ENCODE measurements at regions not wholly inside any gene's neighbourhood (a gene's known extent, or its start where the extent isn't known, plus 50 kb on each side); places are given as distances from the start of the nearest gene placed in this dataset.

- no peak for DNase-seq
Measured at GRCh38 chr18:25705650-25706049, 353.7 kb upstream of the ZNF521 start.

- DNase-seq = no peak
Measured at GRCh38 chr18:25704494-25704893, 352.5 kb upstream of the ZNF521 start.

- no peak for DNase-seq
Measured at GRCh38 chr18:25704071-25704470, 352.1 kb upstream of the ZNF521 start.

- no peak for DNase-seq
Measured at GRCh38 chr18:25701821-25702220, 349.9 kb upstream of the ZNF521 start.

GRCh38 chr18:25686960-25687500 lies 335.1 kb upstream of the ZNF521 start:
- no peak for DNase-seq

GRCh38 chr18:25685088-25685487 lies 333.1 kb upstream of the ZNF521 start:
- no peak for DNase-seq

GRCh38 chr18:25679491-25679890 lies 327.5 kb upstream of the ZNF521 start:
- no peak for DNase-seq

GRCh38 chr18:25678221-25678620 lies 326.3 kb upstream of the ZNF521 start:
- DNase-seq = no peak

- DNase-seq = no peak
Measured at GRCh38 chr18:25675123-25675850, 323.3 kb upstream of the ZNF521 start.

- DNase-seq = no peak
Measured at GRCh38 chr18:25674183-25674582, 322.2 kb upstream of the ZNF521 start.

- no peak for DNase-seq
Measured at GRCh38 chr18:25672490-25672889, 320.5 kb upstream of the ZNF521 start.

- no peak for DNase-seq
Measured at GRCh38 chr18:25669741-25670140, 317.8 kb upstream of the ZNF521 start.

- no peak for DNase-seq
Measured at GRCh38 chr18:25662272-25662671, 310.3 kb upstream of the ZNF521 start.

- DNase-seq = no peak
Measured at GRCh38 chr18:25661831-25662230, 309.9 kb upstream of the ZNF521 start.

GRCh38 chr18:25659541-25659940 lies 307.6 kb upstream of the ZNF521 start:
- no peak for DNase-seq

GRCh38 chr18:25658476-25658875 lies 306.5 kb upstream of the ZNF521 start:
- no peak for DNase-seq

- DNase-seq = no peak
Measured at GRCh38 chr18:25651553-25651952, 299.6 kb upstream of the ZNF521 start.

- no peak for DNase-seq
Measured at GRCh38 chr18:25650201-25650941, 298.4 kb upstream of the ZNF521 start.

- DNase-seq = no peak
Measured at GRCh38 chr18:25648716-25649260, 296.8 kb upstream of the ZNF521 start.

GRCh38 chr18:25647404-25647803 lies 295.4 kb upstream of the ZNF521 start:
- no peak for DNase-seq

- no peak for DNase-seq
Measured at GRCh38 chr18:25646971-25647370, 295.0 kb upstream of the ZNF521 start.

- DNase-seq = no peak
Measured at GRCh38 chr18:25639596-25639995, 287.6 kb upstream of the ZNF521 start.

- no peak for DNase-seq
Measured at GRCh38 chr18:25633563-25633962, 281.6 kb upstream of the ZNF521 start.

GRCh38 chr18:25630682-25631081 lies 278.7 kb upstream of the ZNF521 start:
- no peak for DNase-seq
